HG02798 (cell line): ENCODE measurements at regions not wholly inside any gene's neighbourhood (a gene's known extent, or its start where the extent isn't known, plus 50 kb on each side); places are given as distances from the start of the nearest gene placed in this dataset.
"Not testable (repeated sequence)": the region's sequence is repeated elsewhere in the genome, so short reads cannot be mapped to it uniquely, and the experiment has no call there.

Experiments used
- ATAC-seq: cut with Tn5 transposase; IDR thresholded peaks from one replicate; pipeline ENCODE4 v1.9.1; 2021; ENCODE audit warnings: mild to moderate bottlenecking; ENCODE audit not compliant: unreplicated experiment, poor library complexity

GRCh38 chr18:66046032-66046602 lies 295.3 kb downstream of the CDH7 start:
- peak; percentile 83 for ATAC-seq

GRCh38 chr18:66043009-66043408 lies 292.2 kb downstream of the CDH7 start:
- no peak for ATAC-seq

DNA sequence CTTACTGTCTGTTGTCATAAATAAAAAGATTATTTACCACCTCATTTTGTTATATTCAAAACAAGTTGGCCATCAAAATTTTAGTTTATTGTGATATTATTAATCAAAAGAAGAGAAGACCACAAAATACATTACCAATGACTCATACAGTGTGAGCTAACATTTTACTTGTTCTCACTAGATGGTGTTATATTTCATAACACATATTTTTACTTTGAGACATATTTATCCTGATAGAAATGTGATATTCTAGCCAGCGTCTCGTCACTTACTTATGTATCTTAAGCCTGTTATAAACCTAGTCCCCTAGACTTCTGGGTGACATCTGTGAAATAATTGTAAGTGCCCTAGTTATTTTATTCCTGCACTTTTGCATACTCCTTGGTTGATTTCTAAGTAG lies 263.2 kb downstream of the CDH7 start:
- ATAC-seq, result no peak

- no peak for ATAC-seq
These were observed 261.1 kb downstream of the CDH7 start for GRCh38 chr18:66011916-66012315.

DNA sequence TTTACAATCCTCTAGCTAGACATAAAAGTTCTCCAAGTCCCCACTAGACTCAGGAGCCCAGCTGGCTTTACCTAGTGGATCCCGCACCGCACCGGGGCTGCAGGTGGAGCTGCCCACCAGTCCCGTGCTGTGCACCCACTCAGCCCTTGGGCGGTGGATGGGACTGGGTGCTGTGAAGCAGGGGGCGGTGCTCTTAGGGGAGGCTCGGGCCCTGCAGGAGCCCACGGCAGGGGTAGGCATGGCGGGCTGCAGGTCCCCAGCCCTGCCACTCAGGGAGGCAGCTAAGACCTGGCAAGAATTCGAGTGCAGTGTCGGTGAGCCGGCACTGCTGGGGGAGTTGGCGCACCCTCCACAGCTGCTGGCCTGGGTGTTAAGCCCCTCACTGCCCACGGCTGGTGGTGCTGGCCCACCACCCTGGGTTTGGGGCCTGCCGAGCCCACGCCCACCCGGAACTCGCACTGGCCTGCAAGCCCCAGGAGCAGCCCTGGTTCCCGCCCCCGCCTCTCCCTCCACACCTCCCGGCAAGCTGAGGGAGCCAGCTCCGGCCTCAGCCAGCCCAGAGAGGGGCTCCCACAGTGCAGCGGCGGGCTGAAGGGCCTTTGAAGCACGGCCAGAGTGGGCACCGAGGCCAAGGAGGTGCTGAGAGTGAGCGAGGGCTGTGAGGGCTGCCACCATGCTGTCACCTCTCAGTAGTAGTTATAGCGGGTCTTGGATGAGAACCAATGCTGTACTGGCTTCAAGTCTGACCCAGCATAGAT lies 255.2 kb downstream of the CDH7 start:
- ATAC-seq, result no peak

GRCh38 chr18:65998971-65999700 lies 248.3 kb downstream of the CDH7 start:
- ATAC-seq, result not testable (repeated sequence)

- ATAC-seq, result no peak
These were observed 244.4 kb downstream of the CDH7 start for GRCh38 chr18:65995206-65995605.

DNA sequence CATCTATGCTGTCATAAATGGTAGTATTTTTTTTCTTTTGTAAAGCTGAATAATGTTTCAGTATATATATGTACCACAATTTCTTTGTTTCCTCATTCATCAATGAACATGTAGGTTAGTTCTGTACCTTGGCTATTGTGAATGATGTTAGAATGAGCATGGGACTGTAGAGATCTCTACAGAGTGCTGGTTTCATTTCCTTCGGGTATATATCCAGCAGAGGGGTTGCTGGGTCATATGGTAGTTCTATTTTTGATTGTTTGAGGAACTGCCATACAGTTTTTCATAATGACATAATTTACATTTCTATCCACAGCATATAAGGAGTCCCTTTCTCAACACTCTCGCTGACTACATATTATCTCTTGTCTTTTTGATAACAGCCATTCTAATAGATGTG lies 243.5 kb downstream of the CDH7 start:
- no peak for ATAC-seq

GRCh38 chr18:65990944-65991708 lies 240.3 kb downstream of the CDH7 start:
- ATAC-seq, result no peak

DNA sequence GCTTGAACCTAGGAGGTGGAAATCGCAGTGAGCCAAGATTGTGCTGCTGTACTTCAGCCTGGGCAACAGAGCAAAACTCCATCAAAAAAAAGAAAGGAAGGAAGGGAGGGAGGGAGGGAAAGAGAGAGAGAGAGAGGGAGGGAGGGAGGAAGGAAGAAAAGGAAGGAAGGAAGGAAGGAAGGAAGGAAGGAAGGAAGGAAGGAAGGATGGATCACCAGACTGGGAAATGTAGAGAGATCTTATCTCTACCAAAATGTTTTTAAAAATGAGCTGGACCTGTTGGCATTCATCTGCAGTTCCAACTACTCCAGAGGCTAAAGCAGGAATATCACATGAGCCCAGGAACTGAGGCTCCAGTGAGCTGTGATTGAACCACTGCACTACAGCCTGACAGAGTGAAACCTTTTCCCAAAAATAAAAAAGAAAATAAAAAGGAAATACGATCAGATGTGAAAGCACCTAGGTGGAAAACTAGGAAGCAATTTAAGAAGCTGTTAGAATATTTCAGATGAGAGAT lies 239.4 kb downstream of the CDH7 start:
- no peak for ATAC-seq

DNA sequence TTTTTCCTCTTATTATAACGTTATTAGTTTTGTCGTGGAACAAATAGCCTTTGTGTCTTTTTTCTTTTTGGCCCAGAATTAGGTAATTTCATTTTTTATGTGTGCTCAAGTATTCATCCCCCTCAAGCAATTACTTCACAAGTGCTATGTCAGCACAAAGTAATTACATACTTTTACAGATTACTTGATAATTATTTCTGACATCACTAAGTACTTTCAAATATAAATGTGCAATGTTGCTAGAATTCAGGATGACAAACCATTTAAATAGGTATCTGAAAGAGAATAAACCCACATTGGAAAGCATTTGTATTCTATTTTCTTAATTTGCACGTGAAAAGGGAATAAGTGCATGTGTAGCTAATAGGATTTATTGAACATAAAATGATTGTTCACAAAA lies 238.2 kb downstream of the CDH7 start:
- ATAC-seq, result no peak

GRCh38 chr18:65988386-65988785 lies 237.6 kb downstream of the CDH7 start:
- ATAC-seq, result no peak

DNA sequence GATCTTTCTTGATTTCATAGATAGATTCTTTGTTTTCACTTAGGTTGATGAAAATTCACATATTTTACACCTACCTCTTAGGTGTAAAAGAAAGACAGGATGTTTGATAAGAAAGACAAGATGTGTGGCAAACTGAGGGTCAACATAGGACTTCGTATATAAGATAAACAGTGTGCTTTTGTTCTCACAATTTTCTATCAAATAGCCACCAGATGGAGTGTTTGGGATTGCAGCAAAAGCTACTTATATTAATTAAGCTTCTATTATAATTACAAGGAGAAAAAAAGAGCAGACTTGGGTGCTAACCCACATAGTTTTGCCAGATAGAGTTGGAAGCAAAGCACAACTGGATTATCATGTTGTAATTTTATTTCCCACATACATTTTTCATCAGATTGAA lies 232.9 kb downstream of the CDH7 start:
- ATAC-seq, result no peak

GRCh38 chr18:65975536-65975935 lies 224.7 kb downstream of the CDH7 start:
- ATAC-seq, result no peak

- ATAC-seq, result no peak
These were observed 223.9 kb downstream of the CDH7 start for GRCh38 chr18:65974758-65975157.

DNA sequence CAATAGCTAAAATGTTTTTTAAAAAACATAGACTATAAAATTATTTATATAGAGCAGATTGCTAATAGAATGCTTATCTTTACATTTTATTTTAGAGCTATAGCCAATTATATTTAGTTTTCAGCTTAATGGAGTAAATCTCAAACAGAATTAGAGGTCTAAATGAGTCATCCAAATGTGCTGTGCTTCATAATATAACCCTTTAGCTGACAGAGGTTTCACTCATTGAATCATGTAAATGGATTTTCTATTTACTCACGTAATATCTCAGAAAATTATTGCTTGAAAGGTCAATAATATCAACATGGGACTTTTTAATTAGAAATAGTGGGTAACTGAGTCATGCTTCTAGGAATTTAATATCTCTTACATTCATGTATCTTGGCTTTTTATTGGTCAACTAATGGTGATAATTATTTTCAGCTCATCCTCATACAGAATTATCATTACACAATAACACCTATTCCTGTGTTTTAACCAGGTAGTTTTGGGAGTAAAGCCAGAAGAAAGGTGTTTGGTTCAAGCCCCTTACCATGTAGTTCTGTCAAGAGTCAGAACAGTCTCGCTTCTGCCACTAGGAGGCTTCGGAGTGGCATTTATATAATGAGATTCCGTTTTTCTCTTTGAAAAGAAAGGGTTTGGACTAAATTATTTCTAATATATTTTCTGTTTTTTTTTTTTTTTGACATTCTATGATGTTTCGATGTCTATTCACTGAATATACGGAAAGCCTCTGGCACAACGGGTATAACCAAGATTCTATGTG lies 217.6 kb downstream of the CDH7 start:
- ATAC-seq, result no peak

DNA sequence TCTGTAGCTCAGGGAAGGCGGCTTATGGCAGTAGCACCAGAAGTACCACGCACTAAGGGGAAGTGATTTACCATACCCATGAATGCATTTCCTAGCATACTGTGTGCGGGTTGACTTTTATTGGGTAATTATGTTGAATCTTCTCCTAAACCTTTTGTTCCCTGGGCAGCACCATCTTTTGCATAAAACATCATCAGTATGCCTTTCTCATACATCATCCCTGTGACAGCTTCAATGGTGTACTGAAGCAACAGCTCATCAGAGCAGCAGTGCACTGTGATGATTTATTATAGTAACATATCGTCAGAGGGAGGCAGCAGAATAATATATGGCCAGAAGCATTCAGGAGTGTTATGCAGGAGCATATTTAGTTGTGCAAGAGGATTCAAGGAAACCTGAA lies 204.9 kb downstream of the CDH7 start:
- no peak for ATAC-seq

DNA sequence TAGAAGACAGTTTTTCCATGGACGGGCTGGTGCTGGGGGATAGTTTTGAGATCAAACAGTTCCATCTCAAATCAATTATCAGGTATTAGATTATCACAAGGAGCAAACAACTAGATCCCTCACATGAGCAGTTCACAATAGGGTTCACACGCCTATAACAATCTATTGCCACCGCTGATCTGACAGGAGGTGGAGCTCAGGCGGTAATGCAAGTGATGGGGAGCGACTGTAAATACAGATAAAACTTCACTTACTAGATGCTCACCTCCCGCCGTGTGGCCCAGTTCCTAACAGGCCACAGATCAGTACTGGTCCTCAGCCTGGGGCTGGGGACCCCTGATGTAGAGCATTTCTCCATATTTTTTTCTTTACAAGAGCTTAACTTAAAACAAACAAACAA lies 203.6 kb downstream of the CDH7 start:
- ATAC-seq, result no peak

DNA sequence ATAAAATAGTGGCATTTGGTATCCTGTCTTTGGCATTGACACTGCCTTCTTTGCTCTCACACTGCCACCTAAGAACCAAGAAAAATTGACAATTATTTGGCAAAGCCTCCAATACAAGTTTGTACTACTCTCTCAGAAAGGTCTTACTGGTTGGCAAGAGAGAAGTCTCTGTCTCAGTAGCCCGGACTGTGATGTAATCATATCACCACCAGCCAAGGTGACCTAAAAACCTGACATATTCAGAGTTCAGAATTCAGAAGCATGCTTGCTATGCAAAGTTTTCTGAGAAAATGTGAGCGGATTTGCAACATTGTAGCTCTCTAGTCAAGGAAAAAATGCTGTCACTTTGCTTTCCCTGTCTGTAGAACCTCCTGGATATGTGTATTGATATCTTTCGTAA lies 196.0 kb downstream of the CDH7 start:
- ATAC-seq, result no peak

DNA sequence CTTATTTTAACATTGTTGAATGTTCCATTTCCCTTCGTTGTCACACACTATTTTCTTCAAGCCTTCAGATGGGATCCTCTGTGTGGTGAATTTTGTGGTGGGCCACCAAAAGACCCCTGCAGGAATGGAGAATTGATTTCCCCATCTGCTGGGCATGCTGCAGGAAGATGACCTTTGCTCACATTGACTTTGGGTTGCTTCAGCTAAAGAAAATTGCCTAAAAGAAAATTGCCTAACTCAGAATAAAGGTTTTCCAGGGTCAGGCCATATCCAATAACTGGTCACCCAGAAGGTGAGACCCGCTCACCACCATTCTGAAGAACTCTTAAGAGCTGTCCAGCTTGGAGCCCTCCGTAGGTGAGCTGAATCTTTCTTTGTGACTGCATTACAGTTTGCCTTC lies 192.5 kb downstream of the CDH7 start:
- no peak for ATAC-seq
